Fibroblast of pulmonary artery (primary cell): ENCODE measurements at regions not wholly inside any gene's neighbourhood (a gene's known extent, or its start where the extent isn't known, plus 50 kb on each side); places are given as distances from the start of the nearest gene placed in this dataset.

Experiments used
- DNase-seq: peaks from one replicate; pipeline ENCODE4 v3.0.0-alpha.2; 2010; ENCODE audit warnings: low read depth
- H3K4me3 ChIP-seq: replicated peaks from 2 replicates; pipeline ENCODE4 v1.5.1; 2011; ENCODE audit warnings: low read depth, mild to moderate bottlenecking, control low read depth, low read length, moderate library complexity
- TF ChIP-seq, protein P1 (sequence below): IDR thresholded peaks from 2 replicates; pipeline ENCODE4 v1.5.1; 2011; ENCODE audit warnings: mild to moderate bottlenecking, control low read depth, low read length, inconsistent platforms; ENCODE audit errors: missing control alignments

GRCh38 chr2:59259913-59260312 lies 1018.8 kb upstream of the FANCL start:
- H3K4me3 ChIP-seq = no peak overlapping the region
- DNase-seq = no peak
- TF ChIP-seq, protein P1, sequence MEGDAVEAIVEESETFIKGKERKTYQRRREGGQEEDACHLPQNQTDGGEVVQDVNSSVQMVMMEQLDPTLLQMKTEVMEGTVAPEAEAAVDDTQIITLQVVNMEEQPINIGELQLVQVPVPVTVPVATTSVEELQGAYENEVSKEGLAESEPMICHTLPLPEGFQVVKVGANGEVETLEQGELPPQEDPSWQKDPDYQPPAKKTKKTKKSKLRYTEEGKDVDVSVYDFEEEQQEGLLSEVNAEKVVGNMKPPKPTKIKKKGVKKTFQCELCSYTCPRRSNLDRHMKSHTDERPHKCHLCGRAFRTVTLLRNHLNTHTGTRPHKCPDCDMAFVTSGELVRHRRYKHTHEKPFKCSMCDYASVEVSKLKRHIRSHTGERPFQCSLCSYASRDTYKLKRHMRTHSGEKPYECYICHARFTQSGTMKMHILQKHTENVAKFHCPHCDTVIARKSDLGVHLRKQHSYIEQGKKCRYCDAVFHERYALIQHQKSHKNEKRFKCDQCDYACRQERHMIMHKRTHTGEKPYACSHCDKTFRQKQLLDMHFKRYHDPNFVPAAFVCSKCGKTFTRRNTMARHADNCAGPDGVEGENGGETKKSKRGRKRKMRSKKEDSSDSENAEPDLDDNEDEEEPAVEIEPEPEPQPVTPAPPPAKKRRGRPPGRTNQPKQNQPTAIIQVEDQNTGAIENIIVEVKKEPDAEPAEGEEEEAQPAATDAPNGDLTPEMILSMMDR = no peak

- DNase-seq = no peak
- TF ChIP-seq, protein P1 = no peak
- H3K4me3 ChIP-seq = no peak overlapping the region
These were observed 1015.2 kb upstream of the FANCL start for GRCh38 chr2:59256290-59256689.

GRCh38 chr2:59254279-59254678 lies 1013.2 kb upstream of the FANCL start:
- DNase-seq = no peak
- no peak overlapping the region for H3K4me3 ChIP-seq
- TF ChIP-seq, protein P1 = no peak

GRCh38 chr2:59250307-59250677 lies 1009.2 kb upstream of the FANCL start:
- peak; percentile 0 for DNase-seq
- no peak overlapping the region for H3K4me3 ChIP-seq
- TF ChIP-seq, protein P1 = no peak

- no peak for DNase-seq
- no peak overlapping the region for H3K4me3 ChIP-seq
- TF ChIP-seq, protein P1 = no peak
These were observed 1008.5 kb upstream of the FANCL start for GRCh38 chr2:59249441-59250306.

- no peak for DNase-seq
- H3K4me3 ChIP-seq = no peak overlapping the region
- TF ChIP-seq, protein P1 = no peak
These were observed 998.0 kb upstream of the FANCL start for GRCh38 chr2:59239146-59239545.

- DNase-seq = no peak
- TF ChIP-seq, protein P1 = no peak
These were observed 996.2 kb upstream of the FANCL start for GRCh38 chr2:59237311-59237710.

More at GRCh38 chr2:59237311-59237710, 996.2 kb upstream of the FANCL start:
- no peak overlapping the region for H3K4me3 ChIP-seq
